A204.1 (cell line): ENCODE measurements at regions not wholly inside any gene's neighbourhood (a gene's known extent, or its start where the extent isn't known, plus 50 kb on each side); places are given as distances from the start of the nearest gene placed in this dataset.
"Not testable (repeated sequence)": the region's sequence is repeated elsewhere in the genome, so short reads cannot be mapped to it uniquely, and the experiment has no call there.

Experiments used
- FAIRE-seq: peaks from 2 replicates; lab custom pipeline; 2012; peaks lifted over from hg19 to GRCh38; lab: Jason Lieb, UNC

- no peak for FAIRE-seq
Observed at GRCh38 chr2:210730672-210731071, 174.3 kb downstream of the CPS1 start.

GRCh38 chr2:210746826-210747225 lies 190.4 kb downstream of the CPS1 start:
- FAIRE-seq, result not testable (repeated sequence)

GRCh38 chr2:210752532-210752931 lies 196.1 kb downstream of the CPS1 start:
- no peak for FAIRE-seq

- no peak for FAIRE-seq
Observed at GRCh38 chr2:210753386-210753785, 197.0 kb downstream of the CPS1 start.

- no peak for FAIRE-seq
Observed at GRCh38 chr2:210756855-210757254, 200.5 kb downstream of the CPS1 start.

- FAIRE-seq, result no peak
Observed at GRCh38 chr2:210762604-210763588, 206.5 kb downstream of the CPS1 start.

GRCh38 chr2:210768329-210768910 lies 212.0 kb downstream of the CPS1 start:
- FAIRE-seq, result no peak

- no peak for FAIRE-seq
Observed at GRCh38 chr2:210776756-210777155, 220.4 kb downstream of the CPS1 start.

- no peak for FAIRE-seq
Observed at GRCh38 chr2:210782222-210782621, 225.8 kb downstream of the CPS1 start.

- FAIRE-seq, result not testable (repeated sequence)
Observed at GRCh38 chr2:210787831-210788230, 231.4 kb downstream of the CPS1 start.

GRCh38 chr2:210792000-210792399 lies 235.6 kb downstream of the CPS1 start:
- no peak for FAIRE-seq

- FAIRE-seq, result no peak
Observed at GRCh38 chr2:210795506-210795905, 239.1 kb downstream of the CPS1 start.

GRCh38 chr2:210798180-210798579 lies 241.8 kb downstream of the CPS1 start:
- FAIRE-seq, result no peak

- no peak for FAIRE-seq
Observed at GRCh38 chr2:210814251-210815025, 258.0 kb downstream of the CPS1 start.

- FAIRE-seq, result no peak
Observed at GRCh38 chr2:210816769-210817168, 260.4 kb downstream of the CPS1 start.

- no peak for FAIRE-seq
Observed at GRCh38 chr2:210818473-210818872, 262.1 kb downstream of the CPS1 start.

- no peak for FAIRE-seq
Observed at GRCh38 chr2:210833403-210833802, 277.0 kb downstream of the CPS1 start.

GRCh38 chr2:210839034-210839433 lies 282.6 kb downstream of the CPS1 start:
- FAIRE-seq, result no peak

- no peak for FAIRE-seq
Observed at GRCh38 chr2:210839450-210839849, 283.1 kb downstream of the CPS1 start.

GRCh38 chr2:210842896-210843295 lies 286.5 kb downstream of the CPS1 start:
- no peak for FAIRE-seq

- no peak for FAIRE-seq
Observed at GRCh38 chr2:210844016-210844415, 287.6 kb downstream of the CPS1 start.

- no peak for FAIRE-seq
Observed at GRCh38 chr2:210859314-210859713, 302.9 kb downstream of the CPS1 start.

- no peak for FAIRE-seq
Observed at GRCh38 chr2:210860276-210860675, 303.9 kb downstream of the CPS1 start.
